Loucy (cell line): ENCODE measurements at regions not wholly inside any gene's neighbourhood (a gene's known extent, or its start where the extent isn't known, plus 50 kb on each side); places are given as distances from the start of the nearest gene placed in this dataset.

ENCODE experiments used
- CTCF ChIP-seq: fragments of 200-600 bp; sonication (generic); conservative IDR thresholded peaks from 2 replicates; pipeline ENCODE4 v1.5.1; 2014; ENCODE audit warnings: mild to moderate bottlenecking, antibody characterized with exemption, low read length
- EZH2phosphoT487 ChIP-seq: fragments of 200-600 bp; IDR thresholded peaks from 2 replicates; pipeline ENCODE4 v1.6.1; 2018; ENCODE audit warnings: antibody characterized with exemption, mild to moderate bottlenecking, moderate library complexity, borderline replicate concordance

DNA sequence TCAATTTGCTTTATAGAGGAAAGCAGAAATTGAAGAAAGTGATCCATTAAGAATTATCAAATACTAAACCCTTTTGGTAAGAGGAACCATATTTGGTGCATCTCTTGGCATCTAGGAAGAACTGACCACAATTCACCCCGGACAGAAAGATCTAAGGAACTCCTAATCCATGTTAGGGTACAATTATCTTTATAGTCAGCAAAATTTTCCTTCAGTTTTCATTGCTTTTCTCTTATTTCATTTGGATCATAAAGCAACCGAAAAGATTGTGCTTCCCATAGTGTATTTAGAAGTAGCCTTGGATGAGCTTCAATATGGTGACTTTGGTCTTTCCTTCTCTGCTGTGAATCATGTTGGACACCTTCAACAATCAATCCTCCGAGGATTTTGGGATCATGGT, 50.1 kb upstream of the IGFBP5 start:
- TF ChIP-seq CTCF (no peak), EZH2phosphoT487 (no peak)
